Kasumi-1 (cell line): ENCODE measurements at regions not wholly inside any gene's neighbourhood (a gene's known extent, or its start where the extent isn't known, plus 50 kb on each side); places are given as distances from the start of the nearest gene placed in this dataset.
"Not testable (repeated sequence)": the region's sequence is repeated elsewhere in the genome, so short reads cannot be mapped to it uniquely, and the experiment has no call there.

ENCODE experiments used
- DNase-seq, 2 experiments: peaks; one replicate each; lab custom pipeline; 2025; lab: John Stamatoyannopoulos, UW

DNA sequence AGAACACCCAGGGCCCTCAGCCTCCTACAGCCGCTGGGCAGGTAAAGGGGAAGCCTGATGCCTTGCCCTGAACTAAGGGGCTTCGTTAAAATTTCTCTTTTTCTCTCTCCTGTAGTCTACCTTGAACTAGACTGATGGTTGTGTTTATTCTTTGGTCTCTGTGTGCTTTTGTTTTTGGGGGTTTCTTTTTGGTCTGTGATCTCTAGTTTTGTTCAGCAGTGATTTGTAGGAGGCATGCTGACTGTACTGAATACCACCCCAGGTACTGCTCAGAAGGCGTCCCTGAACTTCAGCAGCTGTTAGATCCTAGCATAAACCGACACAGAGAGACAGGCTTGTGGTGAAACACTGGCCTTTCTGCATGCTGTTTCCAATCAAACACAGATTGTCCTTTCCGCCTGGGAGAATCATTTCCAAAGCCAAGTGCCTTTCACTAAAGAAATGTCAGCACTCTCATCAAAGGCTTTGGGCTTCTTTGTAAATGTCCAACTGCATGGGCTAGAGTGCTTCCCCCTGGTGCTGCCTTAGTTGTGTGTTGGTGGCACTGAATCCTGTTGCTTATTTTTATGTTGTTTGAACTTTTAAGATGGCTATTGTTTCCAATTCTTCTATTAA lies 364.7 kb upstream of the SASH1 start:
- no peak for DNase-seq

DNA sequence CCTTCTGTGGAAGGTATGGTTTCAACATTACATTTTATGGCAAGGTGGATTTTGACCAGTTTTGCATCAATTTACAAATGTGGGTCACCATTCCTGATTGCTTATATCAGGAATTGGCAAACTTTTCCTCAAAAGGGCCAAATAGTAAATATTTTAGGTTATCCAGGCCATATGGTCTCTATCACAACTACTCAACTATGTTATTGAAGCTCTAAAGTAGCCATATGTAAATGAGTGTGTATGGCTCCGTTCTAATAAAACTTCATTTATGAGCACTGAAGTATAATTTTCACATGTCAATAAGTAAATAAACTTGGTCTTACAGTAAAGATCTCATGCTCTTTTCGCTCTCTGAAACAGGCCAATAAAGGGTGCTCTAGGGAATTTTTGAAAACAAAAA lies 362.7 kb upstream of the SASH1 start:
- DNase-seq = no peak

DNA sequence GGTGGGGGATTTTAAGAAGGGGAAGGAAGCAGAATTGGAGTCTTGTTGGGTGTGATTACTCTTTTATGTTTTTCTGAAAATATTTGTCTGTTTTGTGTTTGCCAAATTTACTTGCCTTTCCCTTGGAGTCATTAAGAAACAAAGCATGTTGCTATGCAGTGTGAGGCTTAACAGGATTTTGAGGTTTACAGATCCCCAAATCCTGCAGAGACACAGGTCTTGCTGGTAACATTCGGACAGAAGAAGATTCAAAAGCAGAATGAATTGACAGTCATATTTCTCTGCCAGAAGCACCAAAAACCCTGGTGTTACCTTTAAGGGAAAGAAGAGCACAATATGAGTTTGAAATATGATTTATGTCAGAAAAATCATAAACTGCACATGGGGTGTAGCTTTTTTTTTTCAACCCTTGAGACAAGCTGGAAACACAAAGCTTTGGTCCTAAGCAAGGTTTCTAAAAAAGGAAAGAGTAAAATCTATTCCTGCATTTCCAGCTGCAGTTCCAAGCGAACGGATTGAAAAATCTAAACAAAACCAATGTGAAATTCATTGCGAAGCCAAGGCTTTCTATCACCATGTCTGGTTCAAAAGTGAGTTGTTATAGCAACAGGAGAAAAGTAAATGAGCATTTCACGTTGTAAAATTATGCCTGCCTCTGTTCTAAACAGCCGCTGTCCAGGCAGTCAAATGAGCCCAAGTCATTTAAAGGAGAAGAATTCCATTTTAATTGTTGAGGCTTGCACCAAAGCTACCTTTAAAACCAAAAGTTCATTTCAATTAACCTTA lies 358.9 kb upstream of the SASH1 start:
- DNase-seq = no peak

DNA sequence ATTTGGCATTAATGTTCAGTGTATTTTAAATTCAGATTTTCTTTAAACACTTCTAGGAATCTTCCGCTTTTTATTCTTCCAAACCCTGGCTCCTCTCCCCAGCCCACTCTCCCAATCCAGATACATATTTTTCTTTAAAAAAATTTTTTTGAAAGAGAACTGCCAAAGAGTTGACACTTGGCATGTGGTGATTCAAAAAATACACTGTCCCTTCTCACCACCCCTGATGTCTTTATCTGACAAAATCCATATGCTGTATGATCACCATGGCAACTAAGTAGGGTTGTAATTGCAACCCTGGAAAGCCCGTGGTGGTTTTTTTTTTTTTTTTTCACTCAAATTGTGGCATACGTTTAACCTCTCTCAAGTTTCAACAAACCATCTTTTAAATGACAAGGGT lies 355.8 kb upstream of the SASH1 start:
- DNase-seq = no peak

GRCh38 chr6:147990159-147990558 lies 352.5 kb upstream of the SASH1 start:
- DNase-seq = no peak

DNA sequence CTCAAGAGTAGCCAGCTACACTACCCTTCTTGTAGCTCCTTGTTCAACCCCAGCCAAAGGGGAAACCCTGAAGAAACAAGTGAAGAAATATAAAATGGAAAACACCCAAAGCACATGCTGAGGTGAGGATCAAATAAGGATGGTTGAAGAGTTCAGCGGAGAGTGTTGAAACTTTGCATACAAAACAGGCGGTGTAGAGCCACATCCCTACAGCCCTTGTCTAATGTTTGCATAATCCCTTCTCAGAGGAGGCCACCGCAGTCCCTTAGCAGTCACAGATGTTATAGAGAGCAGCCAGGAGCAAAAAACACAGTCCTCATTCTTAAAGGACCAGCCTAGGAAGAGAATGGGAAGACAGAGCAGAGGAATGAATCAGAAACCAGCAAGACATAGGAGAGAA lies 350.7 kb upstream of the SASH1 start:
- no peak for DNase-seq

DNA sequence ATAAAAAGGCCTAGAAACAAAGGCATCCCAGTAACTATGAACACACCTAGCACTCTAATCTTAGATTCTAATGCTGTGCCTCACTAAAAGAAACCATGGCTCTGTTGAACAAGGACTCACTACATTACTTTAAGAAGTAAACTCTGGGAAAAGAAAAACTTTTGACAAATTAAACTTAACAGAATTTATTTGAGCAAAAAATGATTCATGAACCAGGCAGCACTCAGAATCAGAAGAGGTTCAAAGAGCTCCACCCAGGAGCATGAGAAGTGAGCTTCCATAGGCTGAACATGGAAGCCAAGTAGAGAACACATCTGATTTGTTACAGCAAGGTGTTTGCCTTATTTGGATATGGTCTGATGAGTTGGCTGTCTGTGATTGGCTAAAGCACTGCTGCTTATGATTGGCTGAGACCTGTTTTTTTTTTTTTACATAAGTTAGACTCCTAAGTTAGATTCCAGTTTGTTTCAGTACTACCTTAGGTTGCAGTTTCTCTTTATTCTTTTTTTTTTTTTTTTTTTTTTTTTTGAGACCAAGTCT lies 343.6 kb upstream of the SASH1 start:
- DNase-seq = no peak

- no peak for DNase-seq
Observed at GRCh38 chr6:148001844-148002642, 340.6 kb upstream of the SASH1 start.

DNA sequence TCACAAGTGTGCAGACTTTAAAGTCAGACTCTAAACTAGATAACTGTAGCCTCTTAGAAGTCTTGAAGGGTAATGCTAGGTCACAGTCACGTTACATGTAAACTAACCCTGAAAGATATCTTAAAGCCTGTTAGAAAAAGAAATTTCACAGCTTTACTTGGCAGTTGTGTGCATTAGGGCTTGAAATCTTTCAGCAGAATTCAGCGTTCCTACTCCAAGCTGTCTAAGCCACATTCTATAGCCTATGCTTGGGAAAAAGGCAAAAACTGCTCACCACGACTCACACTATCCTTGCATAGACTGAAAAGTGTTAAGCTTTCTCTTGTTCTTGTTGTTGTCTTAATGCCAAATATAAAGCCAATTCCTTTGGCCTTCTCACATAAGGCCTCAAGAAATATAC lies 338.0 kb upstream of the SASH1 start:
- no peak for DNase-seq

DNA sequence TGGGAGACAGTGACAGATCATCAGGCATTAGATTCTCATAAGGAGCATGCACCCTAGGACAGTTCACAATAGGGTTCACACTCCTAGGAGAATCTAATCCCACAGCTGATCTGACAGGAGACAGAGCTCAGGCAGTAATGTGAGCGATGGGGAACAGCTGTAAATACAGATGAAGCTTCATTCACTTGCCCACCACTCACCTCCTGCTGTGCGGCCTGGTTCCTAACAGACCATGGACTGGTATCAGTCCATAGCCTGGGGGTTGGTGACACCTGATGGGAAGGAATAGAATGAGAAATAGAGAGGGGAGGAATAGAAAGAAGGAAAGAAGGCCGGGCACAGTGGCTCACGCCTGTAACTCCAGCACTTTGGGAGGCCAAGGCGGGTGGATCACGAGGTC lies 336.8 kb upstream of the SASH1 start:
- DNase-seq = no peak

DNA sequence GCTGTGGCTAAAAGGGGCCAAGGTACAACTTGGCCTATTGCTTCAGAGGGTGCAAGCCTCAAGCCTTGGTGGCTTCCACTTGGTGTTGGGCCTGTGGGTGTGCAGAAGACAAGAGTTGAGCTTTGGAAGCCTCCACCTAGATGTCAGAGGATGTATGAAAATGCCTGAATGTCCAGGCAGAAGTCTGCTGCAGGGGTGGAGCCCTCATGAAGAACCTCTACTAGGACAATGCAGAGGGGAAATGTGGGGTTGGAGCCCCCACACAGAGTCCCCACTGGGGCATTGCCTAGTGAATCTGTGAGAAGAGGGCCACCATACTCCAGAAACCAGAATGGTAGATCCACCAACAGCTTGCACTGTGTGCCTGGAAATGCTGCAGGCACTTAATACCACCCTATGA lies 332.1 kb upstream of the SASH1 start:
- not testable (repeated sequence) for DNase-seq

DNA sequence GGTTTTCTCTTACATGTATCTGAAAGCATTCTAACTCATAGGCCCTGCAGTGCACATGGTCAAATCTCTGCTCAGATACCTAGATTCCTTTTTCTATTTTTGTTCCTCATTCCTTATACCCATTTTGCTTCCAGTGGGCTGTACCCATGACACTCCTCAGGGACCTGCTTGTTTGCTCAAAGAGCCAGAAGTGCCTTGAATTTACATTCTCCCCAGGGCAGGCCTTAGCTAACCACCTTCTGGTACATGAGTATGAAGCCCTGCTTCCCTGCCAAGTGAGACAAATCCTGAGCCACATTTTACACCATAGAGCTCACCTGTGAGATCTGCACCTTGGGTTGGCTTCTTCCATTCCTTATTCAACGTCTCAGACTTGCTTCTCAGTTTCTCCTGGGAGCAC lies 326.6 kb upstream of the SASH1 start:
- no peak for DNase-seq

DNA sequence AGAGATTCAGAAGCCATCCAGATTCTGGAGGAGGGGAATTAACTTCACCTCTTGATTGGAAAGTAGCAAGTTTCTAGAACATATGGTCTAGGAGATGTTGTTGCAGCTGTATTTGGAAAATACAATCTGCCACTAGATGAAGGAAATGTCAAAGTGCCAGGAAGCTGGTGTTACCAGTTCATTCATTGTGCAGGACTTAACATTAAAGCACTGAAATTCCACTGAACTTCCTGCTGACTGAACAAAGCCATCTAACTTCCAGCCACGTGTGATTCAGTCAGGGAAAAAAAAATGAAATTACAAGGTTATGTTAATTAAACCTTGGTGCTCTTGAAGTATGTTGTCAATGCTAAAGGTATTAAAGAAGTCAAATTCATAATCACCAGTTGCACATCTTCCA lies 321.5 kb upstream of the SASH1 start:
- no peak for DNase-seq

DNA sequence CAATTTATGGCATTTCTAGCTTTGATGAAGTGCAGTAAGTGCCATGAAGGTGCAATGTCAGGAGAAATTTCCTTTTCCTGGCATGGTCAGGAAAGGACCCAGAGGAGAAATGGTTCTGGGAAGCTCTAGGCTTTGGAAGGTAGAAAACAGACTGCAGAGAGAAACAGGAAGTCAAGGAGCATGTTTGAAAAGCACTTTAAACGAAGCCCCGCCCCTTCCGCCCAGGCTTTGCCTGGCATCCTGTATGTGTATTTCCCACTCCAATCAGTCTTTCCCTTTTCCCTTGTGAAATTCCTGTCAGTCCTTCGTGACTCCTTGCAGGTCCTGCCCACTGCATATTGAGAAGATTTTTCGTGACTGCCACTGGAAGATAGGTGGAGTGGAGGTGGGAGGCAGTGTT lies 320.9 kb upstream of the SASH1 start:
- no peak for DNase-seq

DNA sequence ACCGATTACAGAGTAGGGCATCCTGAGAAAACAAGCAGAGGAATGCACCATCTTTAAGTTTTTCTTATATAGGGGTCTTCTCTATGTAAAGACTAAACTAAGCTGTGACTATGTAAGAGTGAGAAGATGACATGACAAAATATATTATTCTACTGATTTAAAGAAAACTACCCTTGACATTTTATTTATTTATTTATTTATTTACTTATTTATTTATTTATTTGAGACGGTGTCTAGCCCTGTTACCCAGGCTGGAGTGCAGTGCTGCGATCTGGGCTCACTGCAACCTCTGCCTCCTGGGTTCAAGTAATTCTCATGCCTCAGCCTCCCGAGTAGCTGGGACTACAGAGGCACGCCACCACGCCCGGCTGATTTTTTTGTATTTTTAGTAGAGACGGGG lies 320.4 kb upstream of the SASH1 start:
- DNase-seq = not testable (repeated sequence)

DNA sequence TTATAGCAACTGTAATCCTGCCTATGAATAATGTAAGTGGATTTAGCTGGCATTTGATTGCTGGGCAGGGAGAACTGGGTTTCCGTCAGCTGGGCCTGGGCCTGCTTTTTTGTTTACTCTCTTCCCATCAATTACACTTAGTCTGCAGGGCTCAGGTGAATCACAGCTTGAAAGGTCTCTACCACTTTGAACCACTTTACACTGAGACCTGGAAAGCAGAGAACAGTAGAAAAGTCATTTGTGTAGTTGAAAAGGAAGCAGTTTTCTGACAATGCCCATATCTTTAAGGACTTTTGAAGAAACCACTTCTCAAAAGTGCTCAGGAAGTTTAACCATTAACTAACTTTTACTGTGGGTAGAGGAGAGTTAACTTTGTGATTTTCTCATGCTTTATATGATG lies 315.4 kb upstream of the SASH1 start:
- DNase-seq = no peak

DNA sequence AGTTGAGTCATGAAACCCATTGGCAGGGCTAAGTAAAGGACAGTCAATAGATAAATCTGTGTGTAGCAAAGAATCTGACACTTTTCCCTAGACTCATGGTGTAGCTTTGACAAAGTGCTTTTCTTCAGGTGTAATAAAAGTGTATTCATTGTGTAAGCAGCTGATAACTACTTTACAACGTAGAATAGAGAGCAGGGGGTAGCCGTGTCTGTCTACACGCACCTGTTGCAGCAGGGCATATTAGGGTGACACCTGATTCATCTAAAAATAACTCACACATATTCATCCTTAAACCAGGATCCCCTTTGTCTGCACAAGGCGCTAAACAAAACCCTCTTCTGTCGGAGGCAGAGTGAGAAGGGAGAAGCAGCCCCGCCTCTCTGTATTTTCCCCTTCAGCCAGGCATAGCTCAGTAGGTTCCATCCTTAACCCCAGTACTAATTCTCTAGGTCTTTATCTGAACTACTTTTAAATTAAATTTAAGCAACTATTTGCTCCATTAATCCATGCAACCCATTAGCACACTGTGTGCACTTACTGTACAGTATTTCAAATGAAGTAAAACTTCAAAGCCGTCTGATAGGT lies 306.7 kb upstream of the SASH1 start:
- no peak for DNase-seq

DNA sequence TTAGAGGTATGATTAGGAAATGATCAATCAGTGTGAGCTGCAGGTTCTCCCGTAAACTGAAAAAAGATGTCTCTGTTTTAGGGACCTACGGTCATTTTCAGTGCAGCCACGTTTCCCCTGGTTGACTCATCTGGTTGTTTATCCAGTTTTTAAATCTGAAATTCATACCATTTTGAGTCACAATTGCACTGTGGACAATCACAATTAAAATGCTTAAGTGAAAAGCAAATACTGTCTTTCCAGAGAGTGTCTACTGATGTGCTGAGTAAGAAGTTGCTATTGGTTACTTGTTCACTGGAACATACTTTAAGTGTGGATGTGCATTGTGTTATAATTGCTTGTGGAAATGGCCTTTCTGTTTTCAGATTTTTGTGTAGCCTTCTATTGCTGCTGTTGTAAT lies 305.1 kb upstream of the SASH1 start:
- no peak for DNase-seq

- no peak for DNase-seq
Observed at GRCh38 chr6:148041546-148041945, 301.1 kb upstream of the SASH1 start.

DNA sequence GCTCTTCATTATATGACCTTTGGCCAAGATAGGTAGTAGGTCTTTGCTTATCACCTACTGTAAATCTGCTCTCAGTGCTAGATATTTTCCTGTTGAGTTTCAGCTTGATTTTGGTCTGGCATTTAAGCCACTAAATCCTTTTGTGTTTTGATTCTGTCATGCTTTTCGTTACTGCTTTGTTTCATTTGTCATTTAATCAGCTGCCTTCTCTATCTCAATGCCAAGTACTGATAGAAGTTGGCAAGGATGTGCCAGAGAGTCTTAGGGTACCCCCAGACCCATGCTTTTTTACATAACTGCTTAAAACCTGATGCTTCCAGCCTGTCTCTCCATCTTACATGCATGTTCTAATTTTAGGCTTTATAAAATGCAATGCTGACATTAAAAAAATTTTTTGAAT lies 300.1 kb upstream of the SASH1 start:
- DNase-seq = no peak

DNA sequence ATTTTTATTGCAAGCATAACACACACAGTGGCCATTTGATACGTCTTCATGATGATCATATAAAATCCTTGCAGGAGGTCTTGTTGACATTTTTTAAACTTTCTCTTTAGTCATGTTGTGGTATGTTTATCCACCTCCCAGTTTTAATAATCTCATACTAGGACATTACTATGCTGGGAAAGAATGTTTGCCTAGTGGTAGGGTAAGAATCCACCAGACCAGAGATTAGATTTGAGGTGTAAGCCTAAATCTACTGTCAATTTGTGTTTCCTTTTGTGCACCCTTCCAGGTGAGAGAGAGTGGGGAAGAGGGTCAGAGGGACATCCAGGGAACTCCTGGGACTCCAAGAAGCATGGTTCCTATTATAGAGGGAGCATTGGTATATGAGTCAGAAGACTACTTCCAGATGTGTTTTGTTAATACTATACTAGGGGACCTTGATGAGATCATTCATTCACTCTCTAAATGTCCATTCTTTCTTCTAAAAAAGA lies 298.3 kb upstream of the SASH1 start:
- DNase-seq = no peak

- no peak for DNase-seq
Observed at GRCh38 chr6:148044921-148045320, 297.7 kb upstream of the SASH1 start.
